Prostate gland (tissue), 2 donors: ENCODE measurements at regions not wholly inside any gene's neighbourhood (a gene's known extent, or its start where the extent isn't known, plus 50 kb on each side); places are given as distances from the start of the nearest gene placed in this dataset.

ENCODE experiments used
- DNase-seq: peaks from one replicate; pipeline ENCODE4 v3.0.0-alpha.2; 2019; ENCODE audit warnings: low spot score
- H3K27ac ChIP-seq, 2 donors: fragments of 200-600 bp; sonication (generic); 2 replicates each; pipeline ENCODE4 v1.5.1; 2017 to 2019
- H3K27me3 ChIP-seq: fragments of 200-600 bp; sonication (generic); replicated peaks from 2 replicates; pipeline ENCODE4 v1.5.1; 2019; ENCODE audit not compliant: insufficient read depth
- H3K36me3 ChIP-seq, 2 donors: fragments of 200-600 bp; sonication (generic); 1 replicate in 1 of 2; 2 replicates in 1 of 2; pipeline versions ENCODE4 v1.5.1 to v1.8.1; 2017 to 2019
- H3K4me1 ChIP-seq: fragments of 200-600 bp; sonication (generic); replicated peaks from 2 replicates; pipeline ENCODE4 v1.5.1; 2019
- H3K4me3 ChIP-seq, 2 donors: fragments of 200-600 bp; sonication (generic); 2 replicates each; pipeline ENCODE4 v1.5.1; 2017 to 2019
- H3K9me3 ChIP-seq: fragments of 200-600 bp; sonication (generic); 2 replicates; pipeline ENCODE4 v1.5.1; 2017
- CTCF ChIP-seq, 4 experiments: fragments of 200-600 bp in 2 of 4; fragments of 450-650 bp in 2 of 4; sonication (generic) in 2 of 4; IDR thresholded peaks; 1 replicate in 3 of 4; 2 replicates in 1 of 4; pipeline ENCODE4 v1.5.1; 2016 to 2019; ENCODE audit warnings: antibody characterized with exemption in 4 of 4, mild to moderate bottlenecking in 2 of 4, moderate library complexity in 2 of 4
- POLR2A ChIP-seq: fragments of 450-650 bp; IDR thresholded peaks from one replicate; pipeline ENCODE4 v1.6.1; 2016; ENCODE audit warnings: antibody characterized with exemption, mild to moderate bottlenecking
- POLR2AphosphoS5 ChIP-seq: sonication (generic); formaldehyde crosslinking; IDR thresholded peaks from one replicate; pipeline ENCODE4 v1.6.1; 2017; ENCODE audit warnings: antibody characterized with exemption
- WGBS: methylation state at CpG from one replicate; pipeline ENCODE4 v1.1.5; 2018; 5-methylcytosine and 5-hydroxymethylcytosine counted together
- intact Hi-C: fragments of 100-400 bp; cut with DNase I; formaldehyde crosslinking; loops from one replicate; pipeline ENCODE4 v1.14.2; 2022

- Histone ChIP-seq H3K4me3 (no peak overlapping the region), H3K27ac (no peak overlapping the region), H3K9me3 (no peaks in the 10 kb centered on the region), H3K27me3 (no peaks in the 10 kb centered on the region), H3K36me3 (no peaks in the 10 kb centered on the region), H3K4me1 (no peaks in the 10 kb centered on the region)
- intact Hi-C loops: no loop called here
- DNase-seq: no peak
- TF ChIP-seq POLR2AphosphoS5: no peak
- 92% methylated on average over 3 of the region's 3 CpGs for WGBS
These were observed 70.3 kb downstream of the TMEM17 start for GRCh38 chr2:62435720-62436119.

GRCh38 chr2:62432407-62432806 lies 73.6 kb downstream of the TMEM17 start:
- H3K4me1 ChIP-seq: no peaks in the 10 kb centered on the region
- intact Hi-C loops: no loop called here
- H3K27ac ChIP-seq: no peak overlapping the region
- H3K9me3 ChIP-seq: no peaks in the 10 kb centered on the region
- TF ChIP-seq POLR2AphosphoS5 (no peak), CTCF (IDR thresholded peaks at IDR 0.05) (no peak), POLR2A (no peak)
- 100% methylated on average over 3 of the region's 3 CpGs for WGBS
- no peaks in the 10 kb centered on the region for H3K36me3 ChIP-seq
- no peak overlapping the region for H3K4me3 ChIP-seq
- no peaks in the 10 kb centered on the region for H3K27me3 ChIP-seq
- no peak for DNase-seq

GRCh38 chr2:62431512-62431911 lies 74.5 kb downstream of the TMEM17 start:
- intact Hi-C loops: no loop called here
- Histone ChIP-seq H3K27me3 (no peaks in the 10 kb centered on the region), H3K4me3 (no peak overlapping the region), H3K4me1 (no peaks in the 10 kb centered on the region), H3K36me3 (no peaks in the 10 kb centered on the region), H3K9me3 (no peaks in the 10 kb centered on the region), H3K27ac (no peak overlapping the region)
- 94% methylated on average over 3 of the region's 3 CpGs for WGBS
- no peak for DNase-seq
- TF ChIP-seq POLR2A: no peak

GRCh38 chr2:62430146-62430545 lies 75.8 kb downstream of the TMEM17 start:
- intact Hi-C loops: no loop called here
- no peak overlapping the region for H3K4me3 ChIP-seq
- H3K27ac ChIP-seq: no peak overlapping the region
- no peaks in the 10 kb centered on the region for H3K27me3 ChIP-seq
- H3K9me3 ChIP-seq: no peaks in the 10 kb centered on the region
- H3K4me1 ChIP-seq: no peaks in the 10 kb centered on the region
- no peaks in the 10 kb centered on the region for H3K36me3 ChIP-seq
- DNase-seq: no peak
- TF ChIP-seq POLR2AphosphoS5: no peak
- no peak for TF ChIP-seq POLR2A
- TF ChIP-seq CTCF (IDR thresholded peaks at IDR 0.05): no peak

GRCh38 chr2:62427146-62427545 lies 78.8 kb downstream of the TMEM17 start:
- no peaks in the 10 kb centered on the region for H3K9me3 ChIP-seq
- no peaks in the 10 kb centered on the region for H3K27me3 ChIP-seq
- H3K4me1 ChIP-seq: no peaks in the 10 kb centered on the region
- no peaks in the 10 kb centered on the region for H3K36me3 ChIP-seq
- H3K4me3 ChIP-seq: no peak overlapping the region
- intact Hi-C loops: no loop called here
- 91% methylated on average over 9 of the region's 9 CpGs for WGBS
- no peak for TF ChIP-seq CTCF (IDR thresholded peaks at IDR 0.05)
- TF ChIP-seq POLR2A: no peak
- no peak for TF ChIP-seq POLR2AphosphoS5
- no peak overlapping the region for H3K27ac ChIP-seq
- no peak for DNase-seq

- Histone ChIP-seq H3K36me3 (no peaks in the 10 kb centered on the region), H3K27me3 (no peaks in the 10 kb centered on the region), H3K9me3 (no peaks in the 10 kb centered on the region), H3K4me3 (no peak overlapping the region), H3K27ac (no peak overlapping the region), H3K4me1 (no peaks in the 10 kb centered on the region)
- 89% methylated on average over 17 of the region's 17 CpGs for WGBS
- no peak for DNase-seq
- intact Hi-C loops: no loop called here
- TF ChIP-seq CTCF (IDR thresholded peaks at IDR 0.05) (no peak), POLR2A (no peak), POLR2AphosphoS5 (no peak)
These were observed 79.7 kb downstream of the TMEM17 start for GRCh38 chr2:62426154-62426912.
